Stimulated activated naive CD8-positive, alpha-beta T cell treated with anti-CD3 and anti-CD28 coated beads, Interleukin-15, Interleukin-2, amounts not matched to agents 100 U/mL and 50 U/mL, for 24 hours (primary cell): ENCODE measurements at regions not wholly inside any gene's neighbourhood (a gene's known extent, or its start where the extent isn't known, plus 50 kb on each side); places are given as distances from the start of the nearest gene placed in this dataset.
A peak's percentile ranks its signal among the peaks of the same experiment; 100 is the strongest.

ENCODE experiments used
- ATAC-seq: fragments of 150-1000 bp; cut with Tn5 transposase; one replicate; pipeline ENCODE4 v1.10.0; 2021
- DNase-seq: peaks from one replicate; pipeline ENCODE4 v3.0.0; 2021

- no peak for ATAC-seq
- DNase-seq: no peak
Measured at GRCh38 chr4:115770046-115770543, 656.7 kb upstream of the NDST4 start.

- DNase-seq: no peak
- ATAC-seq: no peak
Measured at GRCh38 chr4:115769396-115769795, 656.0 kb upstream of the NDST4 start.

- DNase-seq: no peak
- no peak for ATAC-seq
Measured at GRCh38 chr4:115763051-115763450, 649.6 kb upstream of the NDST4 start.

- no peak for ATAC-seq
Measured at GRCh38 chr4:115759231-115759630, 645.8 kb upstream of the NDST4 start.

GRCh38 chr4:115749404-115749803, 636.0 kb upstream of the NDST4 start:
- no peak for DNase-seq

More at GRCh38 chr4:115759231-115759630, 645.8 kb upstream of the NDST4 start:
- no peak for DNase-seq

GRCh38 chr4:115740806-115741205, 627.4 kb upstream of the NDST4 start:
- DNase-seq: no peak
- no peak for ATAC-seq

More at GRCh38 chr4:115749404-115749803, 636.0 kb upstream of the NDST4 start:
- no peak for ATAC-seq

GRCh38 chr4:115729739-115730266, 616.4 kb upstream of the NDST4 start:
- no peak for ATAC-seq
- DNase-seq: no peak

- no peak for ATAC-seq
Measured at GRCh38 chr4:115723621-115724020, 610.2 kb upstream of the NDST4 start.

GRCh38 chr4:115720611-115721010, 607.2 kb upstream of the NDST4 start:
- DNase-seq: no peak
- ATAC-seq: no peak

More at GRCh38 chr4:115723621-115724020, 610.2 kb upstream of the NDST4 start:
- no peak for DNase-seq

- DNase-seq (no peak), ATAC-seq (no peak)
Measured at GRCh38 chr4:115711575-115711974, 598.2 kb upstream of the NDST4 start.

- DNase-seq (no peak), ATAC-seq (no peak)
Measured at GRCh38 chr4:115688961-115689360, 575.5 kb upstream of the NDST4 start.

GRCh38 chr4:115687052-115687755, 573.8 kb upstream of the NDST4 start:
- DNase-seq: no peak
- no peak for ATAC-seq

- DNase-seq: no peak
- ATAC-seq: peak; percentile 49
Measured at GRCh38 chr4:115678425-115678941, 565.1 kb upstream of the NDST4 start.

- no peak for DNase-seq
Measured at GRCh38 chr4:115675719-115676118, 562.3 kb upstream of the NDST4 start.

GRCh38 chr4:115674485-115674884, 561.1 kb upstream of the NDST4 start:
- ATAC-seq (no peak), DNase-seq (no peak)

More at GRCh38 chr4:115675719-115676118, 562.3 kb upstream of the NDST4 start:
- no peak for ATAC-seq

- no peak for DNase-seq
- ATAC-seq: no peak
Measured at GRCh38 chr4:115671581-115671980, 558.2 kb upstream of the NDST4 start.

GRCh38 chr4:115670930-115671329, 557.5 kb upstream of the NDST4 start:
- ATAC-seq: no peak
- DNase-seq: no peak

GRCh38 chr4:115668396-115668795, 555.0 kb upstream of the NDST4 start:
- ATAC-seq (no peak), DNase-seq (no peak)

- ATAC-seq (no peak), DNase-seq (no peak)
Measured at GRCh38 chr4:115664285-115664684, 550.9 kb upstream of the NDST4 start.

GRCh38 chr4:115660465-115660864, 547.0 kb upstream of the NDST4 start:
- DNase-seq (no peak), ATAC-seq (no peak)

- no peak for DNase-seq
- no peak for ATAC-seq
Measured at GRCh38 chr4:115657991-115658650, 544.7 kb upstream of the NDST4 start.

- DNase-seq (no peak), ATAC-seq (no peak)
Measured at GRCh38 chr4:115655626-115656025, 542.2 kb upstream of the NDST4 start.

- ATAC-seq (no peak), DNase-seq (no peak)
Measured at GRCh38 chr4:115648786-115649185, 535.4 kb upstream of the NDST4 start.
